GM12878 (cell line): ENCODE measurements at regions not wholly inside any gene's neighbourhood (a gene's known extent, or its start where the extent isn't known, plus 50 kb on each side); places are given as distances from the start of the nearest gene placed in this dataset.

ENCODE experiments used
- ATAC-seq: fragments of 200-7000 bp; cut with Tn5 transposase; 3 replicates; pipeline ENCODE4 v1.9.1; 2020; ENCODE audit warnings: mild to moderate bottlenecking, moderate library complexity
- BruUV-seq: library from RNA; stranded (reverse); fragments of 400-500 nt; replicated peaks from 2 replicates; lab custom pipeline; 2021; lab: Mats Ljungman, UMichigan
- CTCF ChIA-PET: fragments of 300-600 bp; sonication (Branson Sonifier 250); formaldehyde crosslinking; extraction: SDS; loops from one replicate; lab custom pipeline; 2021; ENCODE audit warnings: inconsistent platforms; lab: Yijun Ruan, JAX
- POLR2A ChIA-PET: fragments of 350-600 bp; formaldehyde crosslinking; extraction: SDS; loops from one replicate; lab custom pipeline; 2021; ENCODE audit warnings: inconsistent platforms; lab: Charles Lee
- RAD21 ChIA-PET: fragments of 300-600 bp; sonication (Branson Sonifier 250); formaldehyde crosslinking; loops from one replicate; lab custom pipeline; 2023; ENCODE audit warnings: antibody characterized with exemption; ENCODE audit not compliant: unreplicated experiment; lab: Charles Lee
- SMC1A ChIA-PET: fragments of 300-600 bp; sonication (Branson Sonifier 250); formaldehyde crosslinking; loops from one replicate; lab custom pipeline; 2023; ENCODE audit not compliant: unreplicated experiment, uncharacterized antibody; lab: Charles Lee
- DNase-seq: peaks from one replicate; pipeline ENCODE4 v3.0.0-alpha.2; 2011; ENCODE audit warnings: low read depth, low spot score
- FAIRE-seq: peaks from 3 replicates; lab custom pipeline; 2011; peaks lifted over from hg19 to GRCh38; lab: Jason Lieb, UNC
- H2AFZ ChIP-seq: 2 replicates; pipeline ENCODE4 v1.6.0; 2011; ENCODE audit warnings: low read depth, low read length, control low read depth; ENCODE audit not compliant: control insufficient read depth
- H3K27ac ChIP-seq: 2 replicates; pipeline ENCODE4 v1.5.1; 2011; ENCODE audit warnings: control low read depth; ENCODE audit not compliant: control insufficient read depth, insufficient read depth
- H3K27me3 ChIP-seq, 2 experiments: replicated peaks in 1 of 2; 2 replicates each; pipeline versions ENCODE4 v1.6.0 to v1.6.1; 2011; ENCODE audit warnings: low read length in 1 of 2; ENCODE audit not compliant: control insufficient read depth in 2 of 2, insufficient read depth in 2 of 2
- H3K36me3 ChIP-seq, 2 experiments: 2 replicates each; pipeline ENCODE4 v1.5.1; 2011; ENCODE audit warnings: low read length in 1 of 2; ENCODE audit not compliant: control insufficient read depth in 2 of 2, insufficient read depth in 2 of 2
- H3K4me1 ChIP-seq: 2 replicates; pipeline ENCODE4 v1.6.1; 2011; ENCODE audit warnings: mild to moderate bottlenecking, low read length, moderate library complexity, mixed read lengths; ENCODE audit not compliant: control insufficient read depth, insufficient read depth
- H3K4me2 ChIP-seq: 2 replicates; pipeline ENCODE4 v1.6.0; 2011; ENCODE audit warnings: control low read depth; ENCODE audit not compliant: control insufficient read depth, insufficient read depth
- H3K4me3 ChIP-seq: fragments of 200-600 bp; sonication (generic); 2 replicates; pipeline ENCODE4 v1.5.1; 2016
- H3K79me2 ChIP-seq: 2 replicates; pipeline ENCODE4 v1.6.0; 2011; ENCODE audit warnings: low read length; ENCODE audit not compliant: control insufficient read depth, insufficient read depth
- H3K9ac ChIP-seq: 2 replicates; pipeline ENCODE4 v1.8.0; 2011; ENCODE audit warnings: low read length, control low read depth, mixed read lengths; ENCODE audit not compliant: control insufficient read depth, insufficient read depth
- H3K9me3 ChIP-seq: replicated peaks from 3 replicates; pipeline ENCODE4 v1.5.1; 2011; ENCODE audit warnings: mild to moderate bottlenecking, low read length; ENCODE audit not compliant: control insufficient read depth, insufficient read depth
- H4K20me1 ChIP-seq: 2 replicates; pipeline ENCODE4 v1.6.0; 2011; ENCODE audit not compliant: control insufficient read depth, insufficient read depth
- ASH2L ChIP-seq: fragments of 300-600, 200-600 bp; sonication (generic); IDR thresholded peaks from 2 replicates; pipeline ENCODE4 v1.6.1; 2017; ENCODE audit warnings: low read depth, mild to moderate bottlenecking, borderline replicate concordance
- ATF2 ChIP-seq: IDR thresholded peaks from 2 replicates; pipeline ENCODE4 v1.6.1; 2012; ENCODE audit warnings: low read length, inconsistent platforms
- CUX1 ChIP-seq: IDR thresholded peaks from 2 replicates; pipeline ENCODE4 v1.6.1; 2012; ENCODE audit warnings: improper control_type of control experiment, low read depth, low read length; ENCODE audit not compliant: insufficient replicate concordance
- ESRRA ChIP-seq: IDR thresholded peaks from 2 replicates; pipeline ENCODE4 v1.6.1; 2012; ENCODE audit warnings: mild to moderate bottlenecking, low read length, improper control_type of control experiment
- GABPA ChIP-seq: IDR thresholded peaks from 2 replicates; pipeline ENCODE4 v1.6.1; 2014; ENCODE audit warnings: antibody characterized with exemption, low read depth, mild to moderate bottlenecking, inconsistent platforms
- JUNB ChIP-seq: IDR thresholded peaks from 2 replicates; pipeline ENCODE4 v1.6.1; 2016; ENCODE audit warnings: antibody characterized with exemption, mild to moderate bottlenecking
- KDM1A ChIP-seq: fragments of 200-600 bp; sonication (generic); IDR thresholded peaks from 2 replicates; pipeline ENCODE4 v1.6.1; 2016; ENCODE audit warnings: borderline replicate concordance
- MYC ChIP-seq: IDR thresholded peaks from 2 replicates; pipeline ENCODE4 v1.6.1; 2011; ENCODE audit warnings: mild to moderate bottlenecking, low read length, moderate library complexity, inconsistent platforms; ENCODE audit not compliant: insufficient read depth, insufficient replicate concordance, insufficient read length, severe bottlenecking
- NBN ChIP-seq: fragments of 450-650 bp; IDR thresholded peaks from 2 replicates; pipeline ENCODE4 v1.6.1; 2016
- NFIC ChIP-seq: IDR thresholded peaks from 2 replicates; pipeline ENCODE4 v1.6.1; 2012; ENCODE audit warnings: low read depth, mild to moderate bottlenecking, inconsistent platforms, low read length, moderate library complexity
- PAX8 ChIP-seq: fragments of 450-650 bp; IDR thresholded peaks from 2 replicates; pipeline ENCODE4 v1.6.1; 2017; ENCODE audit warnings: mild to moderate bottlenecking, moderate library complexity
- POLR2AphosphoS2 ChIP-seq: IDR thresholded peaks from 2 replicates; pipeline ENCODE4 v1.6.1; 2011; ENCODE audit warnings: low read depth, mild to moderate bottlenecking, low read length, improper control_type of control experiment, moderate library complexity
- RAD21 ChIP-seq: IDR thresholded peaks from 2 replicates; pipeline ENCODE4 v1.6.1; 2011; ENCODE audit warnings: mild to moderate bottlenecking, low read depth, low read length, moderate library complexity; ENCODE audit not compliant: insufficient read depth
- RCOR1 ChIP-seq: conservative IDR thresholded peaks from 2 replicates; pipeline ENCODE4 v1.6.1; 2012; ENCODE audit warnings: low read depth, low read length, improper control_type of control experiment
- SMAD5 ChIP-seq: IDR thresholded peaks from 2 replicates; pipeline ENCODE4 v1.6.1; 2016; ENCODE audit warnings: antibody characterized with exemption, low read depth
- SREBF1 ChIP-seq: IDR thresholded peaks from 2 replicates; pipeline ENCODE4 v1.6.1; 2012; ENCODE audit warnings: mild to moderate bottlenecking, low read length
- STAT1 ChIP-seq: fragments of 450-650 bp; conservative IDR thresholded peaks from 2 replicates; pipeline ENCODE4 v1.6.1; 2014; ENCODE audit warnings: antibody characterized with exemption, mild to moderate bottlenecking
- YY1 ChIP-seq: IDR thresholded peaks from 2 replicates; pipeline ENCODE4 v1.6.1; 2011; ENCODE audit warnings: low read depth, mild to moderate bottlenecking, low read length
- WGBS: methylation state at CpG from one replicate; pipeline ENCODE4 v1.1.6; 2016; ENCODE audit warnings: low lambda C conversion rate; ENCODE audit not compliant: insufficient replicate concordance, insufficient coverage; ENCODE audit errors: missing lambda C conversion rate; 5-methylcytosine and 5-hydroxymethylcytosine counted together
- in situ Hi-C: fragments of 300-500 bp; cut with MboI; formaldehyde crosslinking; loops from 9 replicates; pipeline ENCODE4 v1.14.3; 2018; ENCODE audit warnings: mixed read lengths
- intact Hi-C: fragments of 100-400 bp; cut with micrococcal nuclease; formaldehyde crosslinking; loops from one replicate; pipeline ENCODE4 v1.14.2; 2022; ENCODE audit not compliant: unreplicated experiment

DNA sequence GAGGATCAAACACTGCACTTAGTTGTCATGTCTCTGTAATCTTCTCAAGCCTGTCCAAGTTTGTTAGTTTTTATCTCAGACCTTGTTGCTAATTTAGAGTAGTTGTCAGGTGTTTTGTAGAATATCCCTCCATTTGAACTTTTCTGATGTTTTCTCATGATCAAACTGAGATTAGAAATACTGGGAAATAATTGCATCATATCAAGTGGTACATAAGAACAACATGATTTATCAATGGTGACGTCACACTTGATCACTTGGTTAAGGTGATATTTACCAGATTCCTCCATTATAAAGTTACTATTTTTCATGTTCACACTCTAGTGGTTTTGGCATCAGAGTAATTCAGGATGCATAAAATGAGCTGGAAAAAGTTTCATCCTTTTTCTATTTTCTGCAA lies 1182.4 kb upstream of the ZEB2 start:
- Histone ChIP-seq H2AFZ (no peak overlapping the region), H3K36me3 (no peaks in the 10 kb centered on the region), H4K20me1 (no peaks in the 10 kb centered on the region), H3K4me1 (no peaks in the 10 kb centered on the region), H3K4me2 (no peak overlapping the region), H3K79me2 (no peaks in the 10 kb centered on the region), H3K9ac (no peak overlapping the region), H3K27ac (no peak overlapping the region), H3K9me3 (no peaks in the 10 kb centered on the region; the same call in 2 of the 3 replicates), H3K27me3 (no peaks in the 10 kb centered on the region), H3K4me3 (no peak overlapping the region)
- in situ Hi-C loops, result no loop called here
- no TSS peak for BruUV-seq
- ChIA-PET CTCF (no interaction called here), SMC1A (interaction anchor here (2.5 kb wide), 1 partner anchor 10 kb away, joined by 9 read pairs; no protein-coding TSS in a partner anchor), RAD21 (no interaction called here), POLR2A (no interaction called here)
- WGBS, result 73% methylated on average over 1 of the region's 1 CpG
- FAIRE-seq (no peak), ATAC-seq (no peak), DNase-seq (no peak)
- intact Hi-C loops, result no loop called here
- TF ChIP-seq JUNB (no peak), KDM1A (no peak), PAX8 (no peak), NFIC (no peak), SREBF1 (no peak), STAT1 (no peak), YY1 (no peak), ASH2L (no peak), ATF2 (no peak), GABPA (no peak), CUX1 (no peak), SMAD5 (no peak), NBN (no peak), MYC (no peak), RCOR1 (no peak), RAD21 (no peak), POLR2AphosphoS2 (no peak), ESRRA (no peak)
